Thyroid gland (tissue), 4 donors: ENCODE measurements at regions not wholly inside any gene's neighbourhood (a gene's known extent, or its start where the extent isn't known, plus 50 kb on each side); places are given as distances from the start of the nearest gene placed in this dataset.
"Not testable (repeated sequence)": the region's sequence is repeated elsewhere in the genome, so short reads cannot be mapped to it uniquely, and the experiment has no call there.

ENCODE experiments used
- CTCF ChIP-seq, 6 experiments: fragments of 200-600 bp in 3 of 6; fragments of 450-650 bp in 3 of 6; sonication (generic) in 3 of 6; IDR thresholded peaks; one replicate each; pipeline ENCODE4 v1.5.1; 2016 to 2019; ENCODE audit warnings: antibody characterized with exemption in 6 of 6, mild to moderate bottlenecking in 2 of 6, inconsistent platforms in 1 of 6, moderate library complexity in 1 of 6
- POLR2A ChIP-seq, 2 donors: fragments of 450-650 bp; IDR thresholded peaks; one replicate each; pipeline ENCODE4 v1.6.1; 2017; ENCODE audit warnings: antibody characterized with exemption in 2 of 2, mild to moderate bottlenecking in 2 of 2, moderate library complexity in 1 of 2

GRCh38 chr6:104446101-104447080 lies 413.3 kb downstream of the HACE1 start:
- TF ChIP-seq CTCF, POLR2A (IDR thresholded peaks at IDR 0.05): not testable (repeated sequence)
